PC-9 (cell line): ENCODE measurements at regions not wholly inside any gene's neighbourhood (a gene's known extent, or its start where the extent isn't known, plus 50 kb on each side); places are given as distances from the start of the nearest gene placed in this dataset.

Experiments
- BruUV-seq: library from RNA; stranded (reverse); fragments of 400-500 nt; replicated peaks from 2 replicates; lab custom pipeline; 2021; lab: Mats Ljungman, UMichigan
- CTCF ChIA-PET: fragments of 300-600 bp; sonication (Branson Sonifier 250); formaldehyde crosslinking; loops from one replicate; lab custom pipeline; 2022; ENCODE audit warnings: antibody characterized with exemption; lab: Charles Lee
- POLR2A ChIA-PET: fragments of 300-600 bp; sonication (Branson Sonifier 250); formaldehyde crosslinking; loops from one replicate; lab custom pipeline; 2022; ENCODE audit warnings: antibody characterized with exemption; ENCODE audit not compliant: unreplicated experiment; lab: Charles Lee
- DNase-seq, 2 experiments: peaks; one replicate each; pipeline versions ENCODE4 v3.0.0 to v3.0.0-alpha.2; 2015 to 2022; ENCODE audit warnings: mixed read lengths in 1 of 2
- H2AFZ ChIP-seq: fragments of 200-600 bp; sonication (generic); 2 replicates; pipeline ENCODE4 v1.8.1; 2017; ENCODE audit warnings: antibody characterized with exemption
- H3F3A ChIP-seq: fragments of 200-600 bp; sonication (generic); 2 replicates; pipeline ENCODE4 v1.8.1; 2017; ENCODE audit warnings: antibody characterized with exemption, mild to moderate bottlenecking, low read depth; ENCODE audit not compliant: insufficient read depth
- H3K27ac ChIP-seq: fragments of 200-600 bp; sonication (generic); 2 replicates; pipeline ENCODE4 v1.6.1; 2016; ENCODE audit warnings: mixed run types
- H3K27me3 ChIP-seq: fragments of 200-600 bp; sonication (generic); 2 replicates; pipeline ENCODE4 v1.6.1; 2016; ENCODE audit warnings: low read depth, mixed run types; ENCODE audit not compliant: insufficient read depth
- H3K36me3 ChIP-seq: fragments of 200-600 bp; sonication (generic); 2 replicates; pipeline ENCODE4 v1.6.1; 2016; ENCODE audit warnings: low read depth, mixed run types
- H3K4me1 ChIP-seq: fragments of 200-600 bp; sonication (generic); replicated peaks from 2 replicates; pipeline ENCODE4 v1.6.1; 2016; ENCODE audit warnings: mixed run types; ENCODE audit not compliant: insufficient read depth
- H3K4me2 ChIP-seq: fragments of 200-600 bp; sonication (generic); 2 replicates; pipeline ENCODE4 v1.6.1; 2017; ENCODE audit warnings: mixed run types
- H3K4me3 ChIP-seq: fragments of 200-600 bp; sonication (generic); 2 replicates; pipeline ENCODE4 v1.6.1; 2016; ENCODE audit warnings: mixed run types
- H3K79me2 ChIP-seq: fragments of 200-600 bp; sonication (generic); 2 replicates; pipeline ENCODE4 v1.6.1; 2017; ENCODE audit warnings: low read depth, mixed run types
- H3K9me2 ChIP-seq: fragments of 200-600 bp; sonication (generic); 2 replicates; pipeline ENCODE4 v1.8.1; 2017; ENCODE audit warnings: mild to moderate bottlenecking; ENCODE audit not compliant: insufficient read depth
- H3K9me3 ChIP-seq: fragments of 200-600 bp; sonication (generic); 2 replicates; pipeline ENCODE4 v1.8.1; 2016; ENCODE audit warnings: low read depth; ENCODE audit not compliant: insufficient read depth
- H4K20me1 ChIP-seq: fragments of 200-600 bp; sonication (generic); 2 replicates; pipeline ENCODE4 v1.8.1; 2017; ENCODE audit not compliant: insufficient read depth
- CTCF ChIP-seq: fragments of 200-600 bp; sonication (generic); conservative IDR thresholded peaks from 2 replicates; pipeline ENCODE4 v1.6.1; 2017; ENCODE audit warnings: mixed run types, antibody characterized with exemption, mild to moderate bottlenecking, moderate library complexity
- EZH2 ChIP-seq: fragments of 200-600 bp; sonication (generic); IDR thresholded peaks from 2 replicates; pipeline ENCODE4 v1.8.0; 2017; ENCODE audit warnings: antibody characterized with exemption, low read depth
- intact Hi-C: fragments of 100-400 bp; cut with micrococcal nuclease; formaldehyde crosslinking; loops from one replicate; pipeline ENCODE4 v1.10.0; 2022; ENCODE audit not compliant: unreplicated experiment

DNA sequence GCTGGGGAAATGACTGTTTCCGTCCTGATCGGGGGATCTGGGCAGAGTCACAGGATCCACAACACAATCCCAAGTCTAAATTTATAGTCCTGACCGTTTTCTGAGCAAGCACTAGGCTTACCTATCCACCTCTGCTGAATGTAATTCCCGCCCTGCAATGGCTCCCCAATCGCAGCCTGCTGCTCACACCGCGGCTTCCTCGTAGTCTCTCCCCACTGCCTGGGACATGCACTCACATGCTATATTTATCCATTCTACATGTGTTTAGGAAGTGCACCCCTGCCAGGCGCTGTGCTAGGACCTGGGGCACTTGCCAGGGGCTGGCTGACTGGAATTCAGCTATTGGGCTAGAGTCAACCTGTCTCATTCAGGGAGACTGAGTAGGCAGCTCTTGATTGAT lies 246.6 kb upstream of the CSF3R start:
- POLR2A ChIA-PET = no interaction called here
- no peaks in the 10 kb centered on the region; the same call in 1 of the 2 replicates for H3K9me2 ChIP-seq
- H3K27ac ChIP-seq = no peak overlapping the region
- TF ChIP-seq CTCF (no peak), EZH2 (no peak)
- no peaks in the 10 kb centered on the region for H4K20me1 ChIP-seq
- no peaks in the 10 kb centered on the region for H3K9me3 ChIP-seq
- no peaks in the 10 kb centered on the region for H3F3A ChIP-seq
- no peak for DNase-seq
- intact Hi-C loops = no loop called here
- H2AFZ ChIP-seq = no peak overlapping the region
- CTCF ChIA-PET = no interaction called here
- peaks cover 12% of the 10 kb centered on the region for H3K4me1 ChIP-seq
- H3K27me3 ChIP-seq = peaks cover 11% of the 10 kb centered on the region
- no peaks in the 10 kb centered on the region for H3K36me3 ChIP-seq
- H3K4me3 ChIP-seq = no peak overlapping the region
- no peaks in the 10 kb centered on the region for H3K79me2 ChIP-seq
- BruUV-seq = no TSS peak
- peak overlapping the region; percentile 42; the same call in 1 of the 2 replicates for H3K4me2 ChIP-seq

- peak overlapping the region; percentile 36; the same call in 1 of the 2 replicates for H3K4me3 ChIP-seq
- intact Hi-C loops = no loop called here
- H2AFZ ChIP-seq = no peak overlapping the region
- no TSS peak for BruUV-seq
- no peak overlapping the region for H3K27ac ChIP-seq
- no peaks in the 10 kb centered on the region for H3K36me3 ChIP-seq
- no peaks in the 10 kb centered on the region for H3K9me3 ChIP-seq
- POLR2A ChIA-PET = no interaction called here
- no peaks in the 10 kb centered on the region for H4K20me1 ChIP-seq
- no peaks in the 10 kb centered on the region for H3F3A ChIP-seq
- CTCF ChIA-PET = no interaction called here
- H3K79me2 ChIP-seq = no peaks in the 10 kb centered on the region
- no peak for TF ChIP-seq EZH2
- no peak for TF ChIP-seq CTCF
- no peak for DNase-seq
- peak overlapping the region; percentile 42 for H3K4me2 ChIP-seq
- peaks cover 11% of the 10 kb centered on the region for H3K27me3 ChIP-seq
- H3K9me2 ChIP-seq = no peaks in the 10 kb centered on the region; the same call in 1 of the 2 replicates
- peaks cover 12% of the 10 kb centered on the region for H3K4me1 ChIP-seq
These were observed 246.1 kb upstream of the CSF3R start for GRCh38 chr1:36728846-36729245.

DNA sequence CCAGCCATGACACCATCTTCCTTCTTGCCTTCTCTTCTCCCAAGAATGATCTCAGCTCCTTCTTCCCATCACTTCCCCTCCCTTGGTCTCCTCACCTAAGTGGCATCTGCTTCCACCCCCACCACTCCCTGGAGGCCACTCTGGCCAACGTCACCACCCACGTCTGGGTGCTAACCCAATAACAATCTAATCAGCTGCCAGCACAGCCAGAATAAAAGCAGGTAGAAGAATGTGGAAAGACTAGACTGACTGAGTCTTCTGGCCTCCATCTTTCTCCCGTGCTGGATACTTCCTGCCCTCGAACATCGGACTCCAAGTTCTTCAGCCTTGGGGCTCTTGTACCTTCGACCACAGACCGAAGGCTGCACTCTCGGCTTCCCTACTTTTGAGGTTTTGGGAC lies 245.3 kb upstream of the CSF3R start:
- no peak overlapping the region; the same call in 1 of the 2 replicates for H3K4me3 ChIP-seq
- no peaks in the 10 kb centered on the region for H4K20me1 ChIP-seq
- H3K27me3 ChIP-seq = peaks cover 11% of the 10 kb centered on the region
- peaks cover 12% of the 10 kb centered on the region for H3K4me1 ChIP-seq
- ChIA-PET CTCF (interaction anchor here (0.6 kb wide), 1 partner anchor 714 kb away, joined by 3 read pairs; no protein-coding TSS in a partner anchor), POLR2A (no interaction called here)
- no peaks in the 10 kb centered on the region; the same call in 1 of the 2 replicates for H3K9me2 ChIP-seq
- no peaks in the 10 kb centered on the region for H3F3A ChIP-seq
- peak overlapping the region; percentile 23; the same call in 1 of the 2 replicates for H3K4me2 ChIP-seq
- H3K36me3 ChIP-seq = no peaks in the 10 kb centered on the region
- peak in 1 of 2 experiments; percentile 60 for DNase-seq
- no TSS peak for BruUV-seq
- H3K79me2 ChIP-seq = no peaks in the 10 kb centered on the region
- no peak overlapping the region for H3K27ac ChIP-seq
- no peak for TF ChIP-seq CTCF
- TF ChIP-seq EZH2 = no peak
- intact Hi-C loops = no loop called here
- H3K9me3 ChIP-seq = no peaks in the 10 kb centered on the region
- no peak overlapping the region for H2AFZ ChIP-seq
